ENCODE measurements at regions not wholly inside any gene's neighbourhood (a gene's known extent, or its start where the extent isn't known, plus 50 kb on each side); places are given as distances from the start of the nearest gene placed in this dataset.

- no peak overlapping the region for H3K27ac ChIP-seq (ENCODE audit: low read depth in 1 of 2, low read length in 2 of 2)
These were observed 346.8 kb downstream of the SOX2 start for GRCh38 chr3:182058488-182058887.

GRCh38 chr3:182063742-182064141 lies 352.0 kb downstream of the SOX2 start:
- Histone ChIP-seq H3K9ac (ENCODE audit: low read depth in 1 of 2, low read length in 2 of 2) (no peak overlapping the region), H3K4me1 (ENCODE audit: control insufficient read depth in 4 of 4, insufficient read depth in 4 of 4, low read length in 3 of 4) (no peaks in the 10 kb centered on the region), H3K27ac (ENCODE audit: low read depth in 1 of 2, low read length in 2 of 2) (no peak overlapping the region), H3K27me3 (ENCODE audit: control insufficient read depth in 4 of 4, insufficient read depth in 4 of 4, low read length in 3 of 4) (peaks cover 0 to 5% (median 0%) of the 10 kb centered on the region in 4 donors), H3K36me3 (ENCODE audit: control insufficient read depth in 4 of 4, insufficient read depth in 3 of 4, low read depth in 1 of 4, low read length in 3 of 4) (no peaks in the 10 kb centered on the region), H3K4me3 (ENCODE audit: low read depth in 1 of 3, low read length in 3 of 3) (no peak overlapping the region), H3K9me3 (ENCODE audit: control insufficient read depth in 4 of 4, low read length in 3 of 4) (peaks cover 0 to 2% (median 0%) of the 10 kb centered on the region in 4 donors)
- 46% methylated on average over 1 of the region's 1 CpG for WGBS
- TF ChIP-seq ZBTB33 (IDR thresholded peaks at IDR 0.05) (no peak), GABPA (IDR thresholded peaks at IDR 0.05 in 1 of 2, conservative IDR thresholded peaks at IDR 0.05 in 1 of 2) (no peak)
- no peak for DNase-seq (ENCODE audit: low spot score)

More at GRCh38 chr3:182058488-182058887, 346.8 kb downstream of the SOX2 start:
- Histone ChIP-seq H3K27me3 (ENCODE audit: control insufficient read depth in 4 of 4, insufficient read depth in 4 of 4, low read length in 3 of 4) (no peaks in the 10 kb centered on the region), H3K36me3 (ENCODE audit: control insufficient read depth in 4 of 4, insufficient read depth in 3 of 4, low read depth in 1 of 4, low read length in 3 of 4) (no peaks in the 10 kb centered on the region), H3K9me3 (ENCODE audit: control insufficient read depth in 4 of 4, low read length in 3 of 4) (no peaks in the 10 kb centered on the region), H3K4me3 (ENCODE audit: low read depth in 1 of 3, low read length in 3 of 3) (no peak overlapping the region), H3K9ac (ENCODE audit: low read depth in 1 of 2, low read length in 2 of 2) (no peak overlapping the region), H3K4me1 (ENCODE audit: control insufficient read depth in 4 of 4, insufficient read depth in 4 of 4, low read length in 3 of 4) (no peaks in the 10 kb centered on the region)
- DNase-seq (ENCODE audit: low spot score) = no peak
- WGBS = 88% methylated on average over 1 of the region's 1 CpG
- no peak for TF ChIP-seq RXRA (IDR thresholded peaks at IDR 0.05)
- TF ChIP-seq GABPA (IDR thresholded peaks at IDR 0.05 in 1 of 2, conservative IDR thresholded peaks at IDR 0.05 in 1 of 2) = no peak
- no peak for TF ChIP-seq REST (IDR thresholded peaks at IDR 0.05)
- TF ChIP-seq HNF4G (IDR thresholded peaks at IDR 0.05) = no peak
- TF ChIP-seq ZBTB33 (IDR thresholded peaks at IDR 0.05) = no peak

- peaks cover 0 to 5% (median 0%) of the 10 kb centered on the region in 4 donors for H3K27me3 ChIP-seq (ENCODE audit: control insufficient read depth in 4 of 4, insufficient read depth in 4 of 4, low read length in 3 of 4)
- H3K27ac ChIP-seq (ENCODE audit: low read depth in 1 of 2, low read length in 2 of 2) = no peak overlapping the region
- H3K36me3 ChIP-seq (ENCODE audit: control insufficient read depth in 4 of 4, insufficient read depth in 3 of 4, low read depth in 1 of 4, low read length in 3 of 4) = no peaks in the 10 kb centered on the region
- peaks cover 0 to 2% (median 0%) of the 10 kb centered on the region in 4 donors for H3K9me3 ChIP-seq (ENCODE audit: control insufficient read depth in 4 of 4, low read length in 3 of 4)
- H3K4me1 ChIP-seq (ENCODE audit: control insufficient read depth in 4 of 4, insufficient read depth in 4 of 4, low read length in 3 of 4) = no peaks in the 10 kb centered on the region
- no peak overlapping the region for H3K4me3 ChIP-seq (ENCODE audit: low read depth in 1 of 3, low read length in 3 of 3)
- WGBS = 65% methylated on average over 4 of the region's 4 CpGs
- no peak overlapping the region for H3K9ac ChIP-seq (ENCODE audit: low read depth in 1 of 2, low read length in 2 of 2)
- DNase-seq (ENCODE audit: low spot score) = no peak
- TF ChIP-seq YY1 (IDR thresholded peaks at IDR 0.05) (no peak), JUND (IDR thresholded peaks at IDR 0.05) (no peak), RAD21 (IDR thresholded peaks at IDR 0.05) (no peak), TAF1 (conservative IDR thresholded peaks at IDR 0.05) (no peak), CTCF (IDR thresholded peaks at IDR 0.05; ENCODE audit: low read depth, low read length, missing input control) (no peak), SP1 (IDR thresholded peaks at IDR 0.05) (no peak), FOXA1 (IDR thresholded peaks at IDR 0.05) (no peak), HNF4G (IDR thresholded peaks at IDR 0.05) (no peak), HNF4A (conservative IDR thresholded peaks at IDR 0.05) (no peak), RXRA (IDR thresholded peaks at IDR 0.05) (no peak), GABPA (IDR thresholded peaks at IDR 0.05 in 1 of 2, conservative IDR thresholded peaks at IDR 0.05 in 1 of 2) (no peak), REST (IDR thresholded peaks at IDR 0.05) (no peak), NR2F2 (IDR thresholded peaks at IDR 0.05) (no peak)
These were observed 355.7 kb downstream of the SOX2 start for GRCh38 chr3:182067423-182067822.
